Brain microvascular endothelial cell (primary cell): ENCODE measurements at regions not wholly inside any gene's neighbourhood (a gene's known extent, or its start where the extent isn't known, plus 50 kb on each side); places are given as distances from the start of the nearest gene placed in this dataset.

Experiments used
- DNase-seq: peaks from one replicate; pipeline ENCODE4 v3.0.0-alpha.2; 2020
- H3K27ac ChIP-seq: fragments of 250-450 bp; sonication (Bioruptor Pico); 2 replicates; pipeline ENCODE4 v1.5.1; 2020; ENCODE audit warnings: mild to moderate bottlenecking, moderate library complexity
- H3K27me3 ChIP-seq: fragments of 250-450 bp; sonication (Bioruptor Pico); replicated peaks from 2 replicates; pipeline ENCODE4 v1.5.1; 2020; ENCODE audit warnings: mild to moderate bottlenecking
- H3K36me3 ChIP-seq: fragments of 250-450 bp; sonication (Bioruptor Pico); replicated peaks from 2 replicates; pipeline ENCODE4 v1.5.1; 2020; ENCODE audit warnings: mild to moderate bottlenecking
- H3K4me3 ChIP-seq: 2 replicates; pipeline ENCODE4 v1.5.1; 2011; ENCODE audit warnings: low read depth, mild to moderate bottlenecking, control low read depth, low read length, moderate library complexity
- CTCF ChIP-seq: IDR thresholded peaks from 2 replicates; pipeline ENCODE4 v1.5.1; 2011; ENCODE audit warnings: low read depth, mild to moderate bottlenecking, moderate library complexity, low read length, control low read depth, inconsistent platforms; ENCODE audit errors: missing control alignments
- in situ Hi-C: cut with HindIII; loops from 2 replicates; pipeline ENCODE4 v1.10.0; 2017; ENCODE audit warnings: low sequenced_read_pairs, low pct_ligation_motif_present

- no peaks in the 10 kb centered on the region for H3K27me3 ChIP-seq
- no peak for TF ChIP-seq CTCF
- H3K36me3 ChIP-seq, result no peaks in the 10 kb centered on the region
- H3K4me3 ChIP-seq, result no peak overlapping the region
- DNase-seq, result peak; percentile 11
- in situ Hi-C loops, result no loop called here
- no peak overlapping the region for H3K27ac ChIP-seq
Observed at GRCh38 chr3:110180733-110181132, 843.4 kb upstream of the DPPA4 start.

- Histone ChIP-seq H3K4me3 (no peak overlapping the region), H3K36me3 (no peaks in the 10 kb centered on the region), H3K27me3 (no peaks in the 10 kb centered on the region), H3K27ac (no peak overlapping the region)
- no peak for DNase-seq
- in situ Hi-C loops, result no loop called here
- TF ChIP-seq CTCF, result no peak
Observed at GRCh38 chr3:110181226-110181625, 843.9 kb upstream of the DPPA4 start.

GRCh38 chr3:110184536-110184935 lies 847.2 kb upstream of the DPPA4 start:
- Histone ChIP-seq H3K4me3 (no peak overlapping the region), H3K27me3 (no peaks in the 10 kb centered on the region), H3K36me3 (no peaks in the 10 kb centered on the region), H3K27ac (no peak overlapping the region)
- DNase-seq, result no peak
- in situ Hi-C loops, result no loop called here
- TF ChIP-seq CTCF, result no peak

GRCh38 chr3:110193074-110193473 lies 855.7 kb upstream of the DPPA4 start:
- Histone ChIP-seq H3K27me3 (no peaks in the 10 kb centered on the region), H3K4me3 (no peak overlapping the region), H3K36me3 (no peaks in the 10 kb centered on the region), H3K27ac (no peak overlapping the region)
- TF ChIP-seq CTCF, result no peak
- DNase-seq, result no peak
- in situ Hi-C loops, result no loop called here

DNA sequence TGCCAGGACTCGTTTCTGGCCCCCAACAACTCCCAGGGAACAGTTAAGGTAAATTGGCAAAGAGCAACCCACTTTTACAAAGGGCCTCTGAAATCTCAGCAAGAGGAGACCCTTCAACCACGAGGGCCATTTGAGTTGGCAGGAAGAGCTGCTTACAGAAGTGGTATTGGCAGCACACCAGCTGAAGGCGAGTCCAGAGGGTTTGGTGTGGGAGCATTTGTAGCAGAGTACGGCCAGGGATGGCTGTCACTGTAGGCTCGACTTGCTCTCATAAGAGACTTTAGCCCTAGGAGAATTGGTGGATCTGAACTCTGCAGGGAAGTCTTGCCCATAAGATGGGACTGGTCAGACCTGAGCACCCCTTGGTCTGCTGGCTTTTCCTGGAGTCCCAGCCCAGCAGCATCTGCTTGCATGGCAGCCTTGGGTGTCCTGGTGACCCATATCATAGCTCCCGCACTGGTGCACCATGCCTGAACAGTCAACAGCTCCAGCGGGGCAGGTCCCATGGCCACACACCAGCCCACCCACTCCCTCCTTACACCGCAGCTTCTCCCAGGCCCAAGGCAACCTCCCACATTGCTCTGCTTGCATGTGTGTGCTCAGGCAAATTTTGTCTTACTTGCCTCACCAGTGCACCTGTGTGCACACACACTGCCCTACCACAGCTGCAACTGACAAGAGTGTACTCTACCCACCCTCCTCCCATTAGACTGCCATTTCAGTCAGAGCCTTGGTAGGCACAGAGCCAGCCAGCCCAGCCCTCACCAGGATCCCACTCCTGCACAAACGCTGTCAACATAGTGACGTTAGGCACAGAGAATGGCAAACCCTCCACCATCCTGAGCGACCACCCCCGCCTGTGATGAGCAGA lies 861.6 kb upstream of the DPPA4 start:
- H3K4me3 ChIP-seq, result no peak overlapping the region
- DNase-seq, result no peak
- TF ChIP-seq CTCF, result no peak
- in situ Hi-C loops, result no loop called here
- no peaks in the 10 kb centered on the region for H3K27me3 ChIP-seq
- H3K36me3 ChIP-seq, result no peaks in the 10 kb centered on the region
- H3K27ac ChIP-seq, result no peak overlapping the region

DNA sequence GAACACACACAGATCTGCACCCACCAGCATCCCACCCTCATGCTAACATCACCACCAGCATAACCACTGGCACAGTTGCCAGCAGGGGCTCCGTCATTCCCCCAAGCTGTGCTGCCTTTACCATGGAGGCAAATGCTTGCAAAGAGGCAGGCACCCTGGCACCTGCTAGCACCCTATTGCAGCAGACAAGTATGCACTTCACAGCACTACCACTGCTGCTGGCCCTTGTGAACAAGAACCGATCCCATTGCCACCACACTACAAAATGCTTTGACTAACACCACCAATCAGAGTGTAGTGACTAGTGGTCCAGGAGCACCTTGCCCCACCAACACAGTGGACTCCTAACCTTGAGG lies 862.2 kb upstream of the DPPA4 start:
- H3K36me3 ChIP-seq, result no peaks in the 10 kb centered on the region
- in situ Hi-C loops, result no loop called here
- DNase-seq, result no peak
- TF ChIP-seq CTCF, result no peak
- no peaks in the 10 kb centered on the region for H3K27me3 ChIP-seq
- no peak overlapping the region for H3K27ac ChIP-seq
- H3K4me3 ChIP-seq, result no peak overlapping the region
